OCI-LY3 (cell line): ENCODE measurements at regions not wholly inside any gene's neighbourhood (a gene's known extent, or its start where the extent isn't known, plus 50 kb on each side); places are given as distances from the start of the nearest gene placed in this dataset.

ENCODE experiments used
- H2AFZ ChIP-seq: fragments of 200-600, 300-600 bp; shearing (Covaris generic); 2 replicates; pipeline ENCODE4 v1.6.0; 2014; ENCODE audit warnings: antibody characterized with exemption, low read depth, low read length
- H3K27ac ChIP-seq: fragments of 200-600, 300-600 bp; sonication (generic); 2 replicates; pipeline ENCODE4 v1.5.1; 2014; ENCODE audit warnings: mild to moderate bottlenecking, low read length, moderate library complexity, mixed read lengths
- H3K27me3 ChIP-seq: fragments of 200-600, 300-600 bp; sonication (generic); 2 replicates; pipeline ENCODE4 v1.6.1; 2014; ENCODE audit warnings: low read depth, low read length, mixed read lengths
- H3K36me3 ChIP-seq: fragments of 200-600, 300-600 bp; sonication (generic); replicated peaks from 2 replicates; pipeline ENCODE3; 2014; ENCODE audit warnings: low read depth, low read length, mixed read lengths
- H3K4me1 ChIP-seq: fragments of 300-600, 200-600 bp; sonication (generic); 2 replicates; pipeline ENCODE4 v1.6.1; 2014; ENCODE audit warnings: low read length, mixed read lengths
- H3K4me2 ChIP-seq: fragments of 200-600, 300-600 bp; sonication (generic); 2 replicates; pipeline ENCODE4 v1.6.1; 2014; ENCODE audit warnings: low read length, mixed read lengths
- H3K4me3 ChIP-seq: fragments of 300-600, 200-600 bp; sonication (generic); 2 replicates; pipeline ENCODE4 v1.5.1; 2014; ENCODE audit warnings: antibody characterized with exemption, mild to moderate bottlenecking, low read length, moderate library complexity
- H3K79me2 ChIP-seq: fragments of 300-600, 200-600 bp; shearing (Covaris generic); 2 replicates; pipeline ENCODE4 v1.6.1; 2014; ENCODE audit warnings: mild to moderate bottlenecking, low read length, mixed read lengths
- H3K9ac ChIP-seq: fragments of 300-600, 200-600 bp; shearing (Covaris generic); 2 replicates; pipeline ENCODE4 v1.6.0; 2014; ENCODE audit warnings: mild to moderate bottlenecking, low read length, moderate library complexity
- H3K9me3 ChIP-seq: fragments of 200-600, 300-600 bp; shearing (Covaris generic); 2 replicates; pipeline ENCODE4 v1.6.1; 2014; ENCODE audit warnings: low read length, mixed read lengths; ENCODE audit not compliant: insufficient read depth
- H4K20me1 ChIP-seq: fragments of 200-600, 300-600 bp; sonication (generic); 2 replicates; pipeline ENCODE4 v1.6.1; 2016; ENCODE audit warnings: low read length, mixed read lengths; ENCODE audit not compliant: insufficient read depth
- EZH2phosphoT487 ChIP-seq: fragments of 200-600 bp; shearing (Covaris generic); IDR thresholded peaks from 2 replicates; pipeline ENCODE4 v1.6.1; 2018; ENCODE audit warnings: antibody characterized with exemption, mixed run types, low read depth
- TF ChIP-seq, protein P1 (sequence below): fragments of 200-600, 300-600 bp; sonication (generic); IDR thresholded peaks from 2 replicates; pipeline ENCODE4 v1.5.1; 2014; ENCODE audit warnings: antibody characterized with exemption, low read length, low read depth

DNA sequence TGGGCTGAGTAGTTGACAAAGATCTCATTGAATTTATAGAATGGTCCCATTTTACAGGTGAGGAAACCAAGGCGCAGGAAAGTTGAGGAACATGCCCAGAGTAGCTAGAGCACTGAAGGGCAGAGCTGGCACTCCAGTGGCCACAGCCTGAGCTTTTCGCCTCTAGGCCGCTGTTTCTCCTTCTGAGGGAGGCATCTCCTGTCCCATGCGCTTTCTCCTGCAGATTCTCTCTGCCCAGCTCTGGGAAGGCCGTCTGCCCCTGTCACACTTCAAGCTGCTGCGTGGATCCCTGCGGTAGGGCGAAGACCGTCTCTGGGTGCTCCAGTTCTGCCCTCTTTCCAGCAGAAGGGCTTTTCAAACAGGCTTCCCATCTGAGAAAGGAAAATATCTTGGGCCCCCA is 159.9 kb downstream of the ACTL8 start:
- TF ChIP-seq, protein P1, sequence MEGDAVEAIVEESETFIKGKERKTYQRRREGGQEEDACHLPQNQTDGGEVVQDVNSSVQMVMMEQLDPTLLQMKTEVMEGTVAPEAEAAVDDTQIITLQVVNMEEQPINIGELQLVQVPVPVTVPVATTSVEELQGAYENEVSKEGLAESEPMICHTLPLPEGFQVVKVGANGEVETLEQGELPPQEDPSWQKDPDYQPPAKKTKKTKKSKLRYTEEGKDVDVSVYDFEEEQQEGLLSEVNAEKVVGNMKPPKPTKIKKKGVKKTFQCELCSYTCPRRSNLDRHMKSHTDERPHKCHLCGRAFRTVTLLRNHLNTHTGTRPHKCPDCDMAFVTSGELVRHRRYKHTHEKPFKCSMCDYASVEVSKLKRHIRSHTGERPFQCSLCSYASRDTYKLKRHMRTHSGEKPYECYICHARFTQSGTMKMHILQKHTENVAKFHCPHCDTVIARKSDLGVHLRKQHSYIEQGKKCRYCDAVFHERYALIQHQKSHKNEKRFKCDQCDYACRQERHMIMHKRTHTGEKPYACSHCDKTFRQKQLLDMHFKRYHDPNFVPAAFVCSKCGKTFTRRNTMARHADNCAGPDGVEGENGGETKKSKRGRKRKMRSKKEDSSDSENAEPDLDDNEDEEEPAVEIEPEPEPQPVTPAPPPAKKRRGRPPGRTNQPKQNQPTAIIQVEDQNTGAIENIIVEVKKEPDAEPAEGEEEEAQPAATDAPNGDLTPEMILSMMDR: no peak
- no peak for TF ChIP-seq EZH2phosphoT487
- Histone ChIP-seq H2AFZ (no peak overlapping the region), H3K4me2 (no peak overlapping the region), H3K4me3 (no peak overlapping the region), H3K9me3 (no peaks in the 10 kb centered on the region), H3K79me2 (no peaks in the 10 kb centered on the region), H3K27ac (no peak overlapping the region), H4K20me1 (peaks cover 2% of the 10 kb centered on the region; the same call in 1 of the 2 replicates), H3K9ac (no peak overlapping the region), H3K27me3 (peaks cover 4% of the 10 kb centered on the region), H3K4me1 (no peaks in the 10 kb centered on the region), H3K36me3 (no peaks in the 10 kb centered on the region)

DNA sequence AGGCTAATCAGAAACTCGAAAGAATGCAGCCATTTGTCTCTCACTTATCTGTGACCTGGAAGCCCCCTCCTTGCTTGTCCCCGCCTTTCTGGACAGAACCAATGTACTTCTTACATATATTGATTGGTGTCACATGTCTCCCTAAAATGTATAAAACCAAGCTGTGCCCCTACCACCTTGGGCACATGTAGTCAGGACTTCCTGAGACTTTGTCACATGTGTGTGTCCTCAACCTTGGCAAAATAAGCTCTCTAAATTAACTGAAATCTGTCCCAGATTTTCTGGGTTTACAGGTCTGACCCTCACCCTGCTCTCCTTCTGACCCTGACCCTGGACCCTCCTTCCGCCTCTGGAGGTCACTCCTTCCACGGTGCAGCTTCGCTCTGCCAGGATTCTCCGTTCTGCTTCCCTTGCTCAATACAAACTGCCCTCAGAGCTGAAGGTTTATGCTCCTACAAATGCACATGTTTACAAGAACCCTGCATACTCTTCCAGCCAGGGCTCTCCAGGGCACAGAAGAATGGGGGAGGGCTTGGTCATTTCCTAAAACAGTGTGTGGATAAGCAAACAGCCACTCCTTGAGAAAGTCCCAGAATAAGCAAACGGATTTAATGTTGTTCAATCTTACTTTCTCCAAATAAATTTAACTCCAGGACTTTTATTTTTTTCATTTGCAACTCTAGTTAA is 160.5 kb downstream of the ACTL8 start:
- no peaks in the 10 kb centered on the region for H3K4me1 ChIP-seq
- H2AFZ ChIP-seq: no peak overlapping the region
- TF ChIP-seq EZH2phosphoT487: no peak
- no peak overlapping the region for H3K4me2 ChIP-seq
- no peaks in the 10 kb centered on the region for H3K79me2 ChIP-seq
- H4K20me1 ChIP-seq: peaks cover 2% of the 10 kb centered on the region; the same call in 1 of the 2 replicates
- no peak overlapping the region for H3K27ac ChIP-seq
- peaks cover 4% of the 10 kb centered on the region for H3K27me3 ChIP-seq
- no peak overlapping the region for H3K4me3 ChIP-seq
- no peaks in the 10 kb centered on the region for H3K9me3 ChIP-seq
- H3K36me3 ChIP-seq: no peaks in the 10 kb centered on the region
- H3K9ac ChIP-seq: no peak overlapping the region

DNA sequence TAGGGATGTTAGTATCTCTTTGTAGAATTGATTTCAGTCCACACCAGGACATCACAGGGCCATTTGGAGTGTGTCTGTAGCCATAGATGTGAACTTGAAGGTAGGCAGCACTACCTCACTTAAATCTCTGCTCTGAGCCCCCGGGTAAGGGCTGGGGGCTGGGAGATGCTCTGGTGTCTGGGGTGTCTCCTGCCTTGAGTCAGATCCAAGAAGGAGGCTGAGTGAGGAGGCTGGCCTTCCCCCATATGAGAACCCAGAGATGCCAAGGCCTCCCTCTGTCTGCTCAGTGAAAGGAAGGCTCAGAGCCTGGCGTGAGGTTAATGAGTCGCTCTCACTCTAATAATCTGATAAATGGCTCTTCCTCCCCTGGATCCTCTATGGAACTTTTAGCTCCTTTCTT is 161.6 kb downstream of the ACTL8 start:
- Histone ChIP-seq H3K36me3 (no peaks in the 10 kb centered on the region), H3K4me1 (no peaks in the 10 kb centered on the region), H3K4me3 (no peak overlapping the region), H3K4me2 (no peak overlapping the region), H3K27me3 (peaks cover 4% of the 10 kb centered on the region), H3K9me3 (no peaks in the 10 kb centered on the region), H3K79me2 (no peaks in the 10 kb centered on the region), H3K27ac (no peak overlapping the region), H3K9ac (no peak overlapping the region), H4K20me1 (peaks cover 2% of the 10 kb centered on the region; the same call in 1 of the 2 replicates), H2AFZ (no peak overlapping the region)
- TF ChIP-seq, protein P1: no peak
- TF ChIP-seq EZH2phosphoT487: no peak

DNA sequence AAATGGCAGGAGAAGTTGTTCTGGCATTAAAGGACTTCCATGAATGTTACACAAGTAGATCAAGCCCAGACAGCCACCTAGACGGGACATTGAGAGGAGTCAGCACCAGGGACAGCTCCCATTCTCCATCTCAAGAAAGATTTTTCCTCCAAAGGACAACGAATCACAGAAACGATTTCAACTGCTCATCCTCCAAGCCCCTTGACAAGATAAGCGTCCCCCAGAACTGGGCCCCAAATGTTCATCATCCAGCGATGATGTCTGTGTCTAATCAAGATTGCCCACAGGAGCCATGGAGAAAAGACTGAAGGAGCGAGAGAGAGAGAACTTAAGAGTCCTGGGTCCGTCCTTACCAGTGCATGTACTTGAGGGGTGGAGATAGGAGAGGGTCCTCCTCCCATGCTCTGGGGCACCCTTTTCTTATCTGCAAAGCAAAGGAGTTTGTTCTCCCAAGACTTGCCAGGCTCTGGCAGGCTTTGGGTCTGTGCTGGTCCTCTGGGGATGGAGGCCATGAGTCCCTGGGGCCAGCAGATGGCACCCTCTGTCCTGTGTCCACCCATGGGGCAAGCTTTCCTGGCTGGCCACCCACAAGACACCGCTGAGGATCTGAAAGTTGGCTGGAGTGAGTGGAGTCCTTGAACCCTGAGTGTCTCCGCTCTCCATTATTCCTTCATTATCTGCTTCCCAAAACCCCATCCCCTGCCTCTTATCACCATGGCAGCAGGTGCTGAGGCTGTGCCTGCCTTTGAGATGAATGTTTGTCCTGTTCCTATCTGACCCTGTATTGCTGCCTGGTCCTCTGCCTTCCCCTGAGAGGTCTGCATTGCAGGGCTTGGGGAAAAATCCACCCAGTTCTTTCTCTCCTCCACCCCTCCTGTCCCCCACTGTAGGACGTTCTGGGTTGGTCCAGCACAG is 164.6 kb downstream of the ACTL8 start:
- Histone ChIP-seq H3K36me3 (no peaks in the 10 kb centered on the region), H3K27me3 (peaks cover 4% of the 10 kb centered on the region), H3K79me2 (no peaks in the 10 kb centered on the region), H3K4me3 (no peak overlapping the region), H2AFZ (no peak overlapping the region), H3K27ac (no peak overlapping the region), H3K9me3 (no peaks in the 10 kb centered on the region), H4K20me1 (peaks cover 2% of the 10 kb centered on the region; the same call in 1 of the 2 replicates), H3K9ac (no peak overlapping the region), H3K4me1 (no peaks in the 10 kb centered on the region), H3K4me2 (no peak overlapping the region)
- TF ChIP-seq EZH2phosphoT487: no peak
- TF ChIP-seq, protein P1: peak; percentile 17; the same call in 1 of the 2 replicates
